LNCaP clone FGC (cell line): ENCODE measurements at regions not wholly inside any gene's neighbourhood (a gene's known extent, or its start where the extent isn't known, plus 50 kb on each side); places are given as distances from the start of the nearest gene placed in this dataset.

Experiments
- DNase-seq: peaks from one replicate; pipeline ENCODE4 v3.0.0-alpha.2; 2011; ENCODE audit warnings: low read depth
- H3K4me3 ChIP-seq: 2 replicates; pipeline ENCODE4 v1.5.1; 2011; ENCODE audit warnings: mild to moderate bottlenecking, low read depth, low read length, control low read depth
- CTCF ChIP-seq: IDR thresholded peaks from 2 replicates; pipeline ENCODE4 v1.5.1; 2012; ENCODE audit warnings: mild to moderate bottlenecking; ENCODE audit not compliant: control insufficient read depth, insufficient read depth; ENCODE audit errors: extremely low read depth

DNA sequence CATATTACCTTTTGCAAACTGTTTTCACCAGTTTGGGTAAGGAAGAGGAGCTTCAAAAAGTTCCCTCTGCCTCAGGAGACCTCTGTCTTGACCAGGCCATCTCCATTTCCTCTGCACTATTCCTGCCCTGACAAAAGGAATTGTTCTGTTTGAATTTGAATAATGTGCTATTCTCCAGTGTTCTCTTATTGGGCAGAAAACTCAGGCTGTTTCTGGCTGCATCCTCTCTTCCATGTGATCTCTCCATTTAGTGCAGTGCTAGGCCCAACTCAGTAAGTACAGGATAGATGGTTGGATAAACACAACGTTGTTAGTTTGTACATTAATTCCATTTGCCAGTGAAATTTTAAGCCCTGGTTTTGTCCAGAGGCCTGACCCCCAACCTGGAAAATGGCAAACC, 102.2 kb upstream of the CELF4 start:
- no peak for TF ChIP-seq CTCF
- H3K4me3 ChIP-seq, result no peak overlapping the region
- no peak for DNase-seq

DNA sequence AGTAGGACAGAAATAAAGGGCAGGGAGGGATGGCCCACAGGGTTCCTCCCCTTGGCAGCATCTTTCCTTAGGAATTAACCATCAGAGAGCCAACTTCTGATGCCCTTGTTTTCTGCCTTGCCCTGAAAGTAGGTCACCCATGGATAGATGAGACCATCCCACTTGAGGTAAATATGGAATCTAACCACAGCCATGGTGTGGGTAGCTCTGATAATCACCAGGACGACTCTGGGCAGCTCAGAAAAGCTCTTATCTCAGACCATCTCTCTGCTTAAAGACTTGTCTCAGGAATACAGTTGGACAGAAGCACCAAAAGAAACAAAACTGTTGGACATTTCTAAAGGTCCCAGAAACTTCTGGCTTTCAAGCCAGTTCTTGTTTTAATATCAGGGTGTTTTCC, 101.4 kb upstream of the CELF4 start:
- no peak for TF ChIP-seq CTCF
- DNase-seq, result no peak
- H3K4me3 ChIP-seq, result no peak overlapping the region

GRCh38 chr18:37666451-37666850, 100.9 kb upstream of the CELF4 start:
- no peak for TF ChIP-seq CTCF
- H3K4me3 ChIP-seq, result no peak overlapping the region
- no peak for DNase-seq

DNA sequence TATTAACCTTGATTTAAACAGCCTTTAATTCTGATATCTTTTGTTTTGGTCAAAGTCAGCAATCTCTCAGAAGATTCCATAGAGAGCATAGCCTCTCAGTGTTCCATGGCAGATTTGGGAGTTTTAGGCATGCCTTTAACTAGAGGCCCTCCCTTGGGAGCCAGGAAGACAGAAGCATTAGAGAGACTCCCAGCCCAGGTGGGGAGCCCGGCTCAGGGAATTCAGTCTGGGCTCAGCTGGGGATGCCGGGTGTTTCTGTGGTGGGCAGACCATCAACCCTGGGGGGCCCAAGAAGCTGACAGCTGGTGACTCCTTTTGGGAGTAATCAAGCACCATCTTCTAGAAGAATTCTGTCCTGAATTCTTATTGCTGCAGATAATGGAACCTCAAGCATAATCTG, 99.7 kb upstream of the CELF4 start:
- no peak for TF ChIP-seq CTCF
- H3K4me3 ChIP-seq, result no peak overlapping the region
- no peak for DNase-seq

DNA sequence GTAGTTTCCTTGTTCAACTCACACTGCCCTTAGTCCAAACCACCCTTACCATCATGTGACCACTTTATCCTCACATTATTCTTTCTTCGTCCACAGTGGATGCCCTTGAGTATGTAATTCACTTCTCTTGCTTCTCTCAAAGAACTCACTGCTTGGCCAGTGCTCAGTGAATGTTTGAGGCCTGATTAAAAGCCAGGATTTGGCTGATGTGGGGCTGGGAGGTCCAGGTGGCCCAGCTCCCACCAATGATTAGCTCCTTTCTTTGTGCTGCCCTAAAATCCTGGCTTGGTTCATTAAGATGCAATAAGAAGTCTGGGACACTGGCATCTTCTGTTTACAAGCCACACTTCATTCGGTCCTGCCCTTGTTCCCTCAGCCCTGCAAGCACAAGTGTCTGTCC, 97.8 kb upstream of the CELF4 start:
- TF ChIP-seq CTCF, result no peak
- no peak for DNase-seq
- no peak overlapping the region for H3K4me3 ChIP-seq

- no peak for TF ChIP-seq CTCF
- DNase-seq, result no peak
- H3K4me3 ChIP-seq, result no peak overlapping the region
Observed at GRCh38 chr18:37662546-37663339, 97.1 kb upstream of the CELF4 start.

- no peak for TF ChIP-seq CTCF
- no peak overlapping the region for H3K4me3 ChIP-seq
- DNase-seq, result no peak
Observed at GRCh38 chr18:37662099-37662498, 96.5 kb upstream of the CELF4 start.
